ENCODE measurements at regions not wholly inside any gene's neighbourhood (a gene's known extent, or its start where the extent isn't known, plus 50 kb on each side); places are given as distances from the start of the nearest gene placed in this dataset.
A peak's percentile ranks its signal among the peaks of the same experiment; 100 is the strongest.

DNA sequence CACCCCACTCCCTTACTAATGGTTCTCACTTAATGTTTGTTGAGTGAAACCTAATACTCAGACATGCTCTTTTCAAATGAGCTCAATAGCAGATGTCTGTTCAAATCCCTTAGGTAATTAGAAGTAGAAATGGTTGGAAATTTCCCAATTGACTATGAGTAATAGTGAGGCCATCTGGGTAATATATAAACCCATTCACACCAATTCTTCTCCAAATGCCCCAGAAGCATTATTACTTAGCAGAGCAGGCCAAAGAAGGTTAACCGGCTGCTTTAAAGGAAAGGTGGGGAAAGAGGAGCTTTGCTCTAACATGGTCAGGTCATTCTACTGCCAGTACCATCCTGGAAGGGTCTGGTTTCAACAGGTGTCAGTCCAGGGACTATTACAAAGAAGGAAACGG lies 119.5 kb upstream of the MTAP start:
- no peak overlapping the region for H3K4me3 ChIP-seq
- no peak for DNase-seq (ENCODE audit: low spot score)
- TF ChIP-seq POLR2A (IDR thresholded peaks at IDR 0.05) (no peak), POLR2AphosphoS5 (IDR thresholded peaks at IDR 0.05) (no peak)
- TF ChIP-seq, protein P1, sequence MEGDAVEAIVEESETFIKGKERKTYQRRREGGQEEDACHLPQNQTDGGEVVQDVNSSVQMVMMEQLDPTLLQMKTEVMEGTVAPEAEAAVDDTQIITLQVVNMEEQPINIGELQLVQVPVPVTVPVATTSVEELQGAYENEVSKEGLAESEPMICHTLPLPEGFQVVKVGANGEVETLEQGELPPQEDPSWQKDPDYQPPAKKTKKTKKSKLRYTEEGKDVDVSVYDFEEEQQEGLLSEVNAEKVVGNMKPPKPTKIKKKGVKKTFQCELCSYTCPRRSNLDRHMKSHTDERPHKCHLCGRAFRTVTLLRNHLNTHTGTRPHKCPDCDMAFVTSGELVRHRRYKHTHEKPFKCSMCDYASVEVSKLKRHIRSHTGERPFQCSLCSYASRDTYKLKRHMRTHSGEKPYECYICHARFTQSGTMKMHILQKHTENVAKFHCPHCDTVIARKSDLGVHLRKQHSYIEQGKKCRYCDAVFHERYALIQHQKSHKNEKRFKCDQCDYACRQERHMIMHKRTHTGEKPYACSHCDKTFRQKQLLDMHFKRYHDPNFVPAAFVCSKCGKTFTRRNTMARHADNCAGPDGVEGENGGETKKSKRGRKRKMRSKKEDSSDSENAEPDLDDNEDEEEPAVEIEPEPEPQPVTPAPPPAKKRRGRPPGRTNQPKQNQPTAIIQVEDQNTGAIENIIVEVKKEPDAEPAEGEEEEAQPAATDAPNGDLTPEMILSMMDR (IDR thresholded peaks at IDR 0.05) = no peak
- intact Hi-C loops (cut with DNase I) = no loop called here
- H3K27me3 ChIP-seq (replicated peaks; ENCODE audit: insufficient read depth) = no peaks in the 10 kb centered on the region
- no peaks in the 10 kb centered on the region for H3K4me1 ChIP-seq (replicated peaks)
- no peaks in the 10 kb centered on the region for H3K36me3 ChIP-seq
- no peak overlapping the region for H3K27ac ChIP-seq
- H3K9me3 ChIP-seq = no peaks in the 10 kb centered on the region
- WGBS = 78% methylated on average over 2 of the region's 2 CpGs

GRCh38 chr9:21683484-21684175 lies 118.8 kb upstream of the MTAP start:
- intact Hi-C loops (cut with DNase I) = no loop called here
- Histone ChIP-seq H3K27me3 (replicated peaks; ENCODE audit: insufficient read depth) (no peaks in the 10 kb centered on the region), H3K27ac (no peak overlapping the region)

DNA sequence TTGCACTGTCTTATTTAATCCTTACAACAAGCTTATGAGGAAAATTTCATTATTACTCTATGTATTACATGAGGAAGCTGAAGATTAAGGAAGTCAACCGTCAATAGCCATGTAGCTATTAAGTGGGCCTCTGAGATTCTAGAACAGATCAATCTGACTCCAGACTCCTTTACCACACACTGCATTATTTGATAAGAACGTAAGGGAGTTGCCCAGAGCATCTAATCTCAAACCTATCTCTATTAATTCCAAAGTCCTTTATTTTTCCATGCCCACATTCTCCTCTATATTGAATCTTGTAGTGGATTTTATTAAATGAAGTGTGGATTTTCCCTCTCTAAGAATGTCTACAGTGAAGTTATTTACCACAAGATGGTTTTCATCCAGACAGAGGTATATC lies 118.2 kb upstream of the MTAP start:
- no peak for DNase-seq (ENCODE audit: low spot score)
- Histone ChIP-seq H3K4me1 (replicated peaks) (no peaks in the 10 kb centered on the region), H3K9me3 (no peaks in the 10 kb centered on the region), H3K27ac (no peak overlapping the region), H3K27me3 (replicated peaks; ENCODE audit: insufficient read depth) (no peaks in the 10 kb centered on the region), H3K4me3 (no peak overlapping the region), H3K36me3 (no peaks in the 10 kb centered on the region)
- intact Hi-C loops (cut with DNase I) = no loop called here
- 72% methylated on average over 2 of the region's 2 CpGs for WGBS
- TF ChIP-seq POLR2A (IDR thresholded peaks at IDR 0.05) (no peak), POLR2AphosphoS5 (IDR thresholded peaks at IDR 0.05) (no peak)
- TF ChIP-seq, protein P1 (IDR thresholded peaks at IDR 0.05) = no peak

More at GRCh38 chr9:21683484-21684175, 118.8 kb upstream of the MTAP start:
- no peak for TF ChIP-seq POLR2AphosphoS5 (IDR thresholded peaks at IDR 0.05)
- TF ChIP-seq, protein P1 (IDR thresholded peaks at IDR 0.05) = no peak
- no peak for TF ChIP-seq POLR2A (IDR thresholded peaks at IDR 0.05)
- Histone ChIP-seq H3K36me3 (no peaks in the 10 kb centered on the region), H3K4me3 (no peak overlapping the region), H3K9me3 (no peaks in the 10 kb centered on the region), H3K4me1 (replicated peaks) (no peaks in the 10 kb centered on the region)
- DNase-seq (ENCODE audit: low spot score) = no peak
- 87% methylated on average over 4 of the region's 4 CpGs for WGBS

GRCh38 chr9:21684831-21685362 lies 117.5 kb upstream of the MTAP start:
- TF ChIP-seq, protein P1 (IDR thresholded peaks at IDR 0.05) = no peak
- TF ChIP-seq POLR2AphosphoS5 (IDR thresholded peaks at IDR 0.05) = peak; percentile 67
- Histone ChIP-seq H3K27me3 (replicated peaks; ENCODE audit: insufficient read depth) (no peaks in the 10 kb centered on the region), H3K27ac (no peak overlapping the region), H3K4me1 (replicated peaks) (no peaks in the 10 kb centered on the region), H3K4me3 (no peak overlapping the region), H3K36me3 (no peaks in the 10 kb centered on the region), H3K9me3 (no peaks in the 10 kb centered on the region)
- DNase-seq (ENCODE audit: low spot score) = peak; percentile 69
- 32% methylated on average over 2 of the region's 2 CpGs for WGBS
- intact Hi-C loops (cut with DNase I) = no loop called here

DNA sequence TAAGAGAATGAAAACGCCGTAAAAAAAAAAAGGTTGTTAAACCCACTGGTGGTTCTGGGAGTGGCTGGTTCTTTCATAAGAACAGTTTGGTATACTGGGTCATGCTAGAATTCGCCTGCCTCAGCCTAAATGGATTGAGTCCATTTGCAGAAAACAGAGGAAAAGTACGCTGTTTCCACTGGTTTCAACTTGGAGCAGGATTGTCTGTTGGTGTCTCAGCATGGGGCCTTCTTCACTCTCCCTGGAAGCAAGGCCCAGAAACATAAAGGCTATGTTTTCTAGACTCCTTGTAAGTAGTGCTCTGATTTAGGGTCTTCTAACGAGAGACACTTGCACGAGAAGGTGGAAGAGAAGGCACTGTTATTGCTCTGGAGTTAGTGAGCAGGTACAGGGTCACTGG lies 116.9 kb upstream of the MTAP start:
- WGBS = 91% methylated on average over 6 of the region's 6 CpGs
- H3K27me3 ChIP-seq (replicated peaks; ENCODE audit: insufficient read depth) = no peaks in the 10 kb centered on the region
- TF ChIP-seq POLR2A (IDR thresholded peaks at IDR 0.05) (no peak), POLR2AphosphoS5 (IDR thresholded peaks at IDR 0.05) (no peak)
- TF ChIP-seq, protein P1 (IDR thresholded peaks at IDR 0.05) = no peak
- H3K4me3 ChIP-seq = no peak overlapping the region
- intact Hi-C loops (cut with DNase I) = no loop called here
- no peaks in the 10 kb centered on the region for H3K4me1 ChIP-seq (replicated peaks)
- no peaks in the 10 kb centered on the region for H3K9me3 ChIP-seq
- no peak for DNase-seq (ENCODE audit: low spot score)
- H3K36me3 ChIP-seq = no peaks in the 10 kb centered on the region
- no peak overlapping the region for H3K27ac ChIP-seq
